ENCODE measurements at regions not wholly inside any gene's neighbourhood (a gene's known extent, or its start where the extent isn't known, plus 50 kb on each side); places are given as distances from the start of the nearest gene placed in this dataset.

DNA sequence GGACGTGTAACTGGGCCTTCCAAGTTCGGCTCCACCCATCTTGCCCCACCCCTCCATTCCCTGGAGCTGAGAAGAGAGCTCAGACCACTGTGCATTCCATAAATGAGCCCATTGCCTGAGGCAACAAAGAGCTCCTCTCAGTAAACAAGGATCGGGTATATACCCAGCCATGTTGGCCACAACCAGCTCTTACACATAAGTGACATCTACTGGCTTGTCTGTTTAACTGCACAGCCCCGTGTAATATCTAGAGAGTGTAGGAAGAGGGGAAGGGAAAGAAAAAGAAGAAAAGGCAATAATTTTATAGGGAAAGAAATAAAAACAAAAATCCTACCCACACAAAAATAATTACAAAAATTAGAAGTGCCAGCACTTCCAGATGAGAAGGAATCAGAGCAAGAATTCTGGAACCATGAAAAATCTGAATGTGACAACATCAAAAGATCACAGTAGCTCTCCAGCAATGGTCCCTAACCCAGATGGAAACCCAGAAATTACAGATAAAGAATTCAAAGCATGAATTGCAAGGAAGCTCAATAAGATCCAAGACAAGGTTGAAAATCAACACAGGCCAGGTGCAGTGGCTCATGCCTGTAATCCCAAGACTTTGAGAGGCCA, 308.1 kb downstream of the RPAP3 start:
- Mint-ChIP-seq H3K27ac (peak overlapping the region; percentile 100), H3K36me3 (peaks cover 11% of the 10 kb centered on the region), H3K4me1 (ENCODE audit: low read depth) (peaks cover 89% of the 10 kb centered on the region), H3K27me3 (no peaks in the 10 kb centered on the region), H3K4me3 (peak overlapping the region; percentile 45), H3K9me3 (peaks cover 8% of the 10 kb centered on the region)
- ChIA-PET CTCF (interaction anchor here (0.6 to 6.5 kb wide), 76 partner anchors 9 to 1273 kb away, joined by 3 to 86 read pairs (median 5); partner anchors contain the start of genes AMIGO2 and PCED1B), POLR2A (interaction anchor here (0.6 to 11.1 kb wide), 9 partner anchors 10 to 191 kb away, joined by 3 to 207 read pairs (median 4); no protein-coding TSS in a partner anchor)
- intact Hi-C loops (cut with micrococcal nuclease), result loop anchor here (1.0 to 10.0 kb wide), 9 partner anchors 41 to 1183 kb away; partner anchors contain the start of genes AMIGO2, HDAC7 and PCED1B
- DNase-seq, result peak; percentile 64

DNA sequence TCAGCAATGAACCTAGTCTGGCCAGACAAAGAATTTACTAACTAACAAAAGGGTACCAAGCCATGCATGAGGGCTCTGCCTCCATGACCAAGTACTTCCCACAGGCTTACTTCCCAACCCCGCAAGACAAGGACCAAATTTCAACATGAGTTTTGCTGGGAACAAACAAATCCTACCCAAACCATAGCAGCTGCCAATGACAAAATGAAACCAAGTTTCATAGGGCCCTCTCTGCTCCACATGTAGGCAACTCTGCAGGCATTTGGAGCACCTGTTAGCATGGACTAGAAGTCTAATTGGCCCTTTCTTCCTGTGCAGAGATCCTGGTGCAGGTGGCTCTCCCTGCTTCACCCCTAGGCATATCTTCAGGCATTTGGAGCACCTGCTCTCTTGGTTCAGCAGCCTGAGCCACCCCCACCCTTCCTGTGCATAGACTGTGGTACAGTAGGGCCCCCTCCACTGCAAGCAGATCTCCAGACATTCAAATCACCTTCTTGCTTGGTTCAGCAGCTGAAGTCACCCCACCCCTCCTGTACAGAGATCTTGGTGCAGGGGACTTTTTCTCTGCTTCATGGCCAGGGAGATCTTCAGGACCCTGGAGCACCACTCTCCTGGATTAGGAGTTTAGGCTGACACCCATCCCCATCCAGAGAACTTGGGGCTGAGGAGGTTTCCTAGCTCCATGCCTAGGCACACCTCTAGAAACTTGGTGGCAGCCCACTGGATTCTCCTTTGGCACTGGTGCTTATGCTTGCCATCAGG, 308.7 kb downstream of the RPAP3 start:
- Mint-ChIP-seq H3K4me1 (ENCODE audit: low read depth) (peaks cover 92% of the 10 kb centered on the region), H3K27ac (peak overlapping the region; percentile 100), H3K4me3 (peak overlapping the region; percentile 45), H3K36me3 (peaks cover 11% of the 10 kb centered on the region), H3K9me3 (peaks cover 8% of the 10 kb centered on the region), H3K27me3 (no peaks in the 10 kb centered on the region)
- peak; percentile 50 for DNase-seq
- intact Hi-C loops (cut with micrococcal nuclease), result loop anchor here (1.0 to 10.0 kb wide), 12 partner anchors 40 to 1182 kb away; partner anchors contain the start of genes AMIGO2, HDAC7 and PCED1B
- ChIA-PET POLR2A (interaction anchor here (0.8 to 11.1 kb wide), 10 partner anchors 15 to 191 kb away, joined by 3 to 207 read pairs (median 4); no protein-coding TSS in a partner anchor), CTCF (interaction anchor here (0.6 to 6.5 kb wide), 75 partner anchors 9 to 1272 kb away, joined by 3 to 86 read pairs (median 5); partner anchors contain the start of genes AMIGO2 and PCED1B)

DNA sequence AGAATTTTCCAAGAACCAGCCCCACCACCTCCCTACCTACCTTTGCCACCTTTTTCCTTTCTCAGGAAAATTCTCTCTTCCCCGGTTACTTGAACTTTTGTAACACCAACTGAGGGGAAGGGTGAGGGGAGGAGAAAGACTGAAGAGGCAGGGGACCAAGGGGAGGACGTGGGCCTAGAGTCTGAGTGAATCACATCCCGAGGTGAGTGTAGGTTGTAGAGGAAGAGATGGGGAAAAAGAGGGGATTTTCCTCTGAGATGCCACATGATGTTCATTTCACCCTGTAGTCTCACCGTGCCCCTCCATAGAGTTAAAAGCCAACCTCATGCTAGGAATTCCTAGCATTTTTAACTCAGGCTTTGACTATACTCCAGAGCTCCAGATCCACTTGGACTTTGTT, 311.8 kb downstream of the RPAP3 start:
- H3K36me3 Mint-ChIP-seq, result peaks cover 9% of the 10 kb centered on the region
- H3K27ac Mint-ChIP-seq, result peak overlapping the region; percentile 100
- peak overlapping the region; percentile 70 for H3K4me3 Mint-ChIP-seq
- CTCF ChIA-PET, result interaction anchor here (0.9 to 6.5 kb wide), 5 partner anchors 10 to 361 kb away, joined by 3 to 86 read pairs (median 8); no protein-coding TSS in a partner anchor
- DNase-seq, result peak; percentile 68
- POLR2A ChIA-PET, result interaction anchor here (0.7 to 11.1 kb wide), 10 partner anchors 26 to 328 kb away, joined by 3 to 207 read pairs (median 4); no protein-coding TSS in a partner anchor
- H3K9me3 Mint-ChIP-seq, result no peaks in the 10 kb centered on the region
- intact Hi-C loops (cut with micrococcal nuclease), result loop anchor here (1.0 to 10.0 kb wide), 7 partner anchors 29 to 1179 kb away; partner anchors contain the start of genes HDAC7, RPAP3 and SLC38A2
- H3K4me1 Mint-ChIP-seq (ENCODE audit: low read depth), result peaks cover 94% of the 10 kb centered on the region
- H3K27me3 Mint-ChIP-seq, result no peaks in the 10 kb centered on the region

- peak; percentile 22 for DNase-seq
- Mint-ChIP-seq H3K27me3 (no peaks in the 10 kb centered on the region), H3K4me1 (ENCODE audit: low read depth) (peaks cover 94% of the 10 kb centered on the region), H3K9me3 (no peaks in the 10 kb centered on the region), H3K4me3 (peak overlapping the region; percentile 70), H3K36me3 (peaks cover 8% of the 10 kb centered on the region), H3K27ac (peak overlapping the region; percentile 100)
- POLR2A ChIA-PET, result interaction anchor here (1.2 to 11.1 kb wide), 5 partner anchors 29 to 182 kb away, joined by 3 to 207 read pairs (median 13); no protein-coding TSS in a partner anchor
- CTCF ChIA-PET, result interaction anchor here (0.9 to 6.5 kb wide), 3 partner anchors 10 to 179 kb away, joined by 3 to 56 read pairs (median 8); no protein-coding TSS in a partner anchor
- intact Hi-C loops (cut with micrococcal nuclease), result loop anchor here (5.0 to 10.0 kb wide), 5 partner anchors 314 to 1179 kb away; partner anchors contain the start of genes HDAC7, RPAP3 and SLC38A2
These were observed 312.4 kb downstream of the RPAP3 start for GRCh38 chr12:47393403-47393790.

GRCh38 chr12:47391566-47391965, 311.8 kb upstream of the AMIGO2 start:
- Mint-ChIP-seq H3K27me3 (no peaks in the 10 kb centered on the region), H3K4me1 (ENCODE audit: low read depth) (peaks cover 85% of the 10 kb centered on the region), H3K9me3 (no peaks in the 10 kb centered on the region), H3K27ac (peak overlapping the region; percentile 100), H3K36me3 (peaks cover 9% of the 10 kb centered on the region), H3K4me3 (peak overlapping the region; percentile 71)
- ChIA-PET POLR2A (interaction anchor here (0.6 to 11.1 kb wide), 10 partner anchors 27 to 323 kb away, joined by 3 to 207 read pairs (median 8); partner anchors contain the start of genes AMIGO2 and PCED1B), CTCF (interaction anchor here (0.7 to 1.8 kb wide), 5 partner anchors 20 to 185 kb away, joined by 3 to 6 read pairs (median 4); no protein-coding TSS in a partner anchor)
- intact Hi-C loops (cut with micrococcal nuclease), result loop anchor here (1.0 to 10.0 kb wide), 8 partner anchors 13 to 1177 kb away; partner anchors contain the start of genes HDAC7, RPAP3 and SLC38A2
- DNase-seq, result peak; percentile 86

GRCh38 chr12:47388712-47389111, 309.0 kb upstream of the AMIGO2 start:
- intact Hi-C loops (cut with micrococcal nuclease), result no loop called here
- Mint-ChIP-seq H3K27ac (peak overlapping the region; percentile 100), H3K4me1 (ENCODE audit: low read depth) (peaks cover 80% of the 10 kb centered on the region), H3K36me3 (peaks cover 9% of the 10 kb centered on the region), H3K27me3 (no peaks in the 10 kb centered on the region), H3K9me3 (no peaks in the 10 kb centered on the region), H3K4me3 (no peak overlapping the region)
- DNase-seq, result no peak
- CTCF ChIA-PET, result interaction anchor here (2.3 kb wide), 1 partner anchor 356 kb away, joined by 6 read pairs; no protein-coding TSS in a partner anchor
- POLR2A ChIA-PET, result interaction anchor here (0.8 to 5.2 kb wide), 3 partner anchors 9 to 32 kb away, joined by 3 to 31 read pairs (median 5); no protein-coding TSS in a partner anchor

DNA sequence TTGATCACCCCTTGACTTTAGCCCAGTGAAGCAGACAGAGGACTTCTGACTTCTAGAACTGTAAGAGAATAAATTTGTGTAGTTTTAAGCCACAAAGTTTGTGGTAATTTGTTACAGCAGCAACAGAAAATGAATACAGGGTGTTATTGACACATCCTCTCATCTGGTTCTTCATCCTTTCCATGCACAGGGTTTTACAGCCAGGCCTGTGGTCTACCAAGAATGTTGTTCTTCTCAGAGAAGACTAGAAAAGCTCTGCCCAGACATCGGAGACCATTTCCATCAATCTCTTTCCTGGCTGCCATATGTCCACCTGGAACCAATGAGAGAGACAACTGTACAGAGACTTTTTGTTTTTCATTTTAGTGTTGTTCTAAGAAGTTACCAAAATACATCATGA, 308.2 kb upstream of the AMIGO2 start:
- intact Hi-C loops (cut with micrococcal nuclease), result no loop called here
- no peaks in the 10 kb centered on the region for H3K9me3 Mint-ChIP-seq
- H3K27ac Mint-ChIP-seq, result peak overlapping the region; percentile 100
- H3K36me3 Mint-ChIP-seq, result peaks cover 9% of the 10 kb centered on the region
- ChIA-PET POLR2A (interaction anchor here (0.8 to 5.2 kb wide), 3 partner anchors 10 to 32 kb away, joined by 3 to 31 read pairs (median 5); no protein-coding TSS in a partner anchor), CTCF (interaction anchor here (2.3 kb wide), 1 partner anchor 355 kb away, joined by 6 read pairs; no protein-coding TSS in a partner anchor)
- no peaks in the 10 kb centered on the region for H3K27me3 Mint-ChIP-seq
- DNase-seq, result no peak
- peaks cover 79% of the 10 kb centered on the region for H3K4me1 Mint-ChIP-seq (ENCODE audit: low read depth)
- H3K4me3 Mint-ChIP-seq, result no peak overlapping the region

GRCh38 chr12:47385653-47386052, 305.9 kb upstream of the AMIGO2 start:
- DNase-seq, result no peak
- no peaks in the 10 kb centered on the region for H3K9me3 Mint-ChIP-seq
- ChIA-PET POLR2A (no interaction called here), CTCF (no interaction called here)
- H3K27ac Mint-ChIP-seq, result peak overlapping the region; percentile 85
- no peaks in the 10 kb centered on the region for H3K27me3 Mint-ChIP-seq
- peaks cover 74% of the 10 kb centered on the region for H3K4me1 Mint-ChIP-seq (ENCODE audit: low read depth)
- no peak overlapping the region for H3K4me3 Mint-ChIP-seq
- H3K36me3 Mint-ChIP-seq, result peaks cover 10% of the 10 kb centered on the region
- intact Hi-C loops (cut with micrococcal nuclease), result no loop called here

DNA sequence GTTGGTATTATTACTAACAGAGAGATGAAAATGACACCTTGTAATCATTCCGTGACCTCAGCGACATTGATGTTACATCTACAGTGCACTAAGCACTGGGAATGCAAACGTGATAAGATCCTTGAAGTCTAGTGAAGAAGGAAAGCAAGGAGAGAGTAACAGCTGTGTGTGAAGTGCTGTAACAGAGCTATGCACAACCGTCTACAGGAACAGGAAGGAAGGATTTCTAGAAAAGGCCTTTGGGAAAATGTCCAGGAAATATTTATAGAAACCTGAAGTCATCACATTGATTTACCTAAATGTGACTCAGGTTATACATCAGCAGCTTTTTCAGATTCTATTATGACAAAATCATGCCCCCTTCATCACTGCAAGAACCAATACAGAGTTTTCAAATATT, 304.2 kb upstream of the AMIGO2 start:
- H3K27ac Mint-ChIP-seq, result peak overlapping the region; percentile 85
- H3K9me3 Mint-ChIP-seq, result no peaks in the 10 kb centered on the region
- DNase-seq, result no peak
- H3K4me1 Mint-ChIP-seq (ENCODE audit: low read depth), result peaks cover 73% of the 10 kb centered on the region
- ChIA-PET POLR2A (interaction anchor here (1.2 to 1.3 kb wide), 2 partner anchors 12 to 27 kb away, joined by 3 to 4 read pairs; no protein-coding TSS in a partner anchor), CTCF (interaction anchor here (0.6 to 2.9 kb wide), 8 partner anchors 10 to 351 kb away, joined by 3 to 13 read pairs (median 4); no protein-coding TSS in a partner anchor)
- intact Hi-C loops (cut with micrococcal nuclease), result loop anchor here (1.0 kb wide), 1 partner anchor 8 kb away; no protein-coding TSS in a partner anchor
- H3K4me3 Mint-ChIP-seq, result no peak overlapping the region
- no peaks in the 10 kb centered on the region for H3K27me3 Mint-ChIP-seq
- peaks cover 7% of the 10 kb centered on the region for H3K36me3 Mint-ChIP-seq

- Mint-ChIP-seq H3K27me3 (no peaks in the 10 kb centered on the region), H3K36me3 (peaks cover 2% of the 10 kb centered on the region), H3K27ac (peak overlapping the region; percentile 85), H3K9me3 (no peaks in the 10 kb centered on the region), H3K4me1 (ENCODE audit: low read depth) (peaks cover 75% of the 10 kb centered on the region), H3K4me3 (no peak overlapping the region)
- CTCF ChIA-PET, result interaction anchor here (1.0 to 2.9 kb wide), 3 partner anchors 8 to 15 kb away, joined by 3 to 13 read pairs (median 6); no protein-coding TSS in a partner anchor
- DNase-seq, result peak; percentile 50
- POLR2A ChIA-PET, result no interaction called here
- intact Hi-C loops (cut with micrococcal nuclease), result no loop called here
These were observed 302.5 kb upstream of the AMIGO2 start for GRCh38 chr12:47382305-47382704.

DNA sequence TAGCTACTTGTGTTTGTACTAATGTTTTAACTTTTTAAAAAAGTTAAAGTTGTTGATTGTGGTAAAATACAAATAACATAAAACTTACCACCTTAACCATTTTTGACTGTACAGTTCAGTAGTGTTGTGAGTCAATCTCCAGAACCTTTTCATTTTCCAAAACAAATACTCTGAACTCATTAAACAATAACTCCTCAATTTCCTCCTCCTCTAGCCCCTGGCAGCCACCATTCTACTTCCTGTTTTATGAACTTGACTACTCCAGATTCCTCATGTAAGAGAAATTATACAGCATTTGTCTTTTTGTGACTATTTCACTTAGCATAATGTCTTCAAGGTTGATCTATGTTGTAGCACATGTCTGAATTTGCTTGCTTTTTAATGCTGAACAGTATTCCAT, 299.1 kb upstream of the AMIGO2 start:
- Mint-ChIP-seq H3K27ac (peak overlapping the region; percentile 69), H3K27me3 (no peaks in the 10 kb centered on the region), H3K36me3 (peaks cover 4% of the 10 kb centered on the region), H3K9me3 (peaks cover 19% of the 10 kb centered on the region), H3K4me1 (ENCODE audit: low read depth) (peaks cover 60% of the 10 kb centered on the region), H3K4me3 (no peak overlapping the region)
- intact Hi-C loops (cut with micrococcal nuclease), result loop anchor here (1.0 kb wide), 1 partner anchor 12 kb away; no protein-coding TSS in a partner anchor
- DNase-seq, result no peak
- CTCF ChIA-PET, result no interaction called here
- POLR2A ChIA-PET, result no interaction called here

Measured in activated CD4-positive, alpha-beta memory T cell treated with anti-CD3 and anti-CD28 coated beads for 36 hours (primary cell).